Ramos (cell line): ENCODE measurements at regions not wholly inside any gene's neighbourhood (a gene's known extent, or its start where the extent isn't known, plus 50 kb on each side); places are given as distances from the start of the nearest gene placed in this dataset.

Experiments
- in situ Hi-C: fragments of 300-500 bp; cut with MboI; formaldehyde crosslinking; loops from one replicate; pipeline ENCODE4 v1.14.3; 2022; ENCODE audit warnings: low sequenced_read_pairs; ENCODE audit not compliant: unreplicated experiment

DNA sequence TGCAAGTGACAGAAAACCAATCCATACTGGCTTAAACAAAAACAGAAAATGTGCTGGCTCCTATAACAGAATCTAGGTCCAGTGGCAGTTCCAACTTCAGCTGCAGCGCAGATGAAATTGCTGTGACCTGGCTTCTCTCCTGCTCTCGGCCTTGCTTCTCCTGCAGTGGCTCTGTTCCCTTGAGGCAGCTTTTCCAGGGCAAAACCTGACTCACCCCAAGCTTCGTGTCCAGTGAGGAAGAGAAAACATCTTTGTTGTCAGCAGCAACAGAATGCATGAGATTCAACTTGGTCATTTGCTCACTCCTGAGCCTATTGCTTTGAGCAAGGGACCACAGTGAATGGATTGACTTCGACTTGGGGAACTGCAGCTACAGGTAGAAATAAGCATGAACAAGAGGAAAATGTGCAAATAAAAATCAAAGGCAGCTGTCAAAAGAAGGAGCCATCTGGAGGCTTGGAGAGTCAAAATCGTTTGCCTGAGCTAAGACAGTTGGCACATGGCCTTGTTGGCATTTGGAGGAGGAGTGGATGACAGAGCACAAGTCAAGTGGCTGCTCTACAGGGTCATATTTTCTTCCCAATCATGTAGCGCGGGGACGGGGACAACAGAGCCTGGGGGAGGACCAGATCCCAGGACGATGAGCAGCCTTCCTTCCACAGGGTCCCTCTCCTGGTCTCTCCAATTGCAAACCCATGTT is 523.4 kb downstream of the FGF9 start:
- in situ Hi-C loops: no loop called here

DNA sequence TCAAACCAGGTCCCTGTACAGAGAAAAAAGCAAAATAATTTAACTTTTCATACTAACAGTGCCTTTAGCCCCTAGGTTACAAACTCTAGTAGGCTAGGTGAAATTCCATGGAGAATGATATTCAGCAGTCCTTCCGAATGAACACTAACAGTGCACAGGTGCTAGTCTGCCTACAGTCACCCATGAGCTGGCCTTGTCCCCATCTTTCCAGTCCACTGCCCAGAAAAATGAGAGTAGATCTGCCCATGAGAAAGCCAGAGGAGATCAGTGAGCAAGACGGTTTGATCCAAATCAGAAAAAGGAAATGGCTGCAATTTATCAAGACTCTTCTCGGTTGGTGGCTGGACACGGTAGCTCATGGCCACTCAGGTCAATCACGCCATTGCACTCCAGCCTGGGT is 524.9 kb downstream of the FGF9 start:
- in situ Hi-C loops: no loop called here

GRCh38 chr13:22196777-22197176 is 525.9 kb downstream of the FGF9 start:
- in situ Hi-C loops: no loop called here

GRCh38 chr13:22198001-22198400 is 527.1 kb downstream of the FGF9 start:
- in situ Hi-C loops: no loop called here

GRCh38 chr13:22198641-22199217 is 527.9 kb downstream of the FGF9 start:
- in situ Hi-C loops: no loop called here

DNA sequence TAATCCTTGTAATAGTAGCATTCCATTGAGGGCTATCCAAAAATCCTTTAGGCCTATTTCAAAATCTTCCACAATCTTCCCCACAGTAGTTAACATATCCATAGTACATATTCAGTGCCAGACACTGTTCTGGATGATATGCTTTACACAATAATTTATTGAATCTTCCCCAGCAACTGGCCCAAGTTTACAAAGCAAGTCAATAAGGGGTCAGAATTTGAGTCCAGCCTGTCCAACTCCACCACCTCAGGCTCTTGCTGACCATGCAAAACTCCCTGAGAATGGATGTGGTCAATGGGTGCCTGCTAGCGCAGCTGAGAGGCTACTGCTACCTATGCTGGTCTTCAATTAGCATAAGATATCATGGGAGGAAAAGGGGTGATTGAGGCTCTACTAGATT is 529.6 kb downstream of the FGF9 start:
- in situ Hi-C loops: no loop called here

DNA sequence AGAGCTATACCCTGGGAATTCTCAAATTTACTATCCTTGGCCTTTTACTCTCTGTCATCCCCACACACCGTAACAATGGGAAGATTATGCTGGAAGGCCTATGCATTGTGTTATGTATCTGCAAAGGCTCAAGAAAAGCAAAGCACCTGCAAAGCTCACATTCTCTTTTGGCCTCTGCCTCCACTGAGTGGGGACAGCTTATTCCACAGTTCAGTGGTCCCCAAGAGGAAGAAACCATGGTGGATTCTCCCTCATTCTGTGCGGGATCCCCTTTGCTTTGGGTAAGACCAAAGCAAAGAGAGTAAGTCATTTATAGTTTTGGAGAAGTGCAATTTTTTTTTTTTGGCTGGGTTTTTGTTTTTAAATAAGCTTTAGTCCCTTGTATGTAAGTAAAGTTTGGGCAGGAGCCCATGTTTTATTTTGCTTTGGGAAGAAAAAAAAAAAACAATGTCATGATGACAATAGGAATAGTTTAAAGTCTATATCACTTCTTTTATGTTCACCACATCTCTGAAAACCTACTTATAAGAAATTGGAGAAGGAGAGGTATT is 530.6 kb downstream of the FGF9 start:
- in situ Hi-C loops: no loop called here

DNA sequence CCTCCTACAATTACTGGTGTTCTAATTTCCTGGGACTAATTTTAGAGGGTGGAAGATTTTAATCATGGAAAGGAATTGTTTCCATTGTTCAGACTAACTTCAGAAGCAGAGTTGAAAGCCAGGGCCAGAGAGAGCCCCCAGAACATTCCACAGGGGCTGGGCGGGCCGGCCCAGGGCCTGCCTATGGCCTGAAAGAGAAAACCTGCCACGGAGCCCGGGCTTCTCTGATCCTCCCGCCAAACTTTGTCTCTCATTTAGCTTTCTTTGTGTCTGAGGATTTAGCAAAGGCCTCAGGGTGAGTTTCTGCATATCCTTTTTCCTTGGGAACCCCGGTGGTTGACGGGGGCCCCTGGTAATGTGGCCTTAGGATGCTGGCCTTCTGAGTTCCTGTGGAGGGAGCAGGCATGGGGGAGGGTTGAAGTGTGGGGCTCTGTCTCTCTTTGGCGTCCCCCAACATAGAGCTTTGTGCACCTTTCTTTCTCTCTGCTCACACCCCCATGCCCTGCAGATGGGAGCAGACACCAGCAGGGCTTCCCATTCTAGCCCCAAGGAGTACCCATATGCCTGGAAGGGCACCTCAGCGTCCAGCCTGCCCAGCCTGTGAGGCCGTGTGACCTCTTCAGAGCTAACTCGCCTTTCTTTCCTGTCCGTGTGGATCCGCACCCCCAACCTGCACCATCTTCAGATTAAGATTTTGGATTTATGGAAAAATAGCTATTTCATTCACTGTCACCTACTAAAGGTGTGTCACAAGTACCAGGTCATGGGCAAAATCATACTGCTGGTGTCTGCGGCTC is 539.5 kb downstream of the FGF9 start:
- in situ Hi-C loops: no loop called here

DNA sequence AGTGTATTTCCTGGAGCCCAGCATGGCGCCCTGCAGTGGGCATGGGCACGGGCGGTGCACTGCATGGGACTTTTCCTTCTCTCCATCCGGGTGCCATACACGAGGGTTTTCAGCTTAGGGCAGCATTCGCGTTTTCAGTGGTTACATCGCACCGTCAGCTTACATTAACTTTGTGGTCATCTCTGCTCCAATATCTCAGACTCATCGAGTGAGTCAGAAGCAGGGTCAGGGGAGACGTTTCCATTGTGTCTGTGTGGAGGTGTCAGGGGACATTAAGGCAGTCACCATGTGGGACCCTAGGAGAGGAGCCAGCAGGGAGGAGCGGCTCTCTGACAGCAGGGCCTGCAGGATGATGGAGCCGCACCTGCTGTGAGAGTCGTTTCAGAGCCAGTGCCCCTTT is 541.0 kb downstream of the FGF9 start:
- in situ Hi-C loops: no loop called here

DNA sequence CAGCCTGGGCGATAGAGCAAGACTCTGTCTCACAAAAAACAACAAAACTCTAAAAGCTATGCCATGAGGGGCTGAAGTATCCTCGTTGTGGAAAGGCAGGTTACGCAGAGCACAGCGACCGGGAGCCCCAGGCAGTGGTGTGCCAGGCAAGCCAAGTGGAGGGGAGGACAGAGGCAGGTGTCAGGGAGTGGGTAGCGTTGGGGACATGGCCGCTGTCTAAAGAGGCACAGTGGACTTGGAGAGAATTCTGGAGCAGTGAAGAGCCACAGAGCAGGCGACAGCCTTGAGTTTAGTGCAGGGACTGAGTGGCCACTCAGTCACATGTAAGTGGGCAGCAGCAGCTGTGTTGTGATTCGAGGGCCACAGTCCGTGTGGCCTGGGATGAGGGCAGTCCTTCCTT is 541.7 kb downstream of the FGF9 start:
- in situ Hi-C loops: no loop called here

GRCh38 chr13:22214184-22214583 is 543.3 kb downstream of the FGF9 start:
- in situ Hi-C loops: no loop called here

DNA sequence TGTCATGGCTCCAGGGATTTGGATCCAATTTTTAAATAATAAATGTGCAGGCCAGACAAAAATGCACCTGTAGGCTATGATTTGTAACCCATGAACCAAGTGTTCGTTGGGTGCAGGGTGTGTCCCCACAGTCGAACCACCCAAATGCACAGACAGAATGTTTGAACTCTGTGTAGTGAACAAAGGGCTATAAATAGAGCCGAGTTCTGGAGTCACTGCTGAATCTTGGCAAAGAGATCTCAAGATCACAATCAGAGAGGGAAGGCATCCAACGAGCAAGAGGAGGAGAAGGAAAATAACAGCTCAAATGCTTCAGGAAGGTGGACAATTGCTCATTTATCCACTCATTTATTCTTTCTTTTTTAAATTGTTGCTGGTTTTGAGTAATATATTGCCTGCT is 547.9 kb downstream of the FGF9 start:
- in situ Hi-C loops: no loop called here

DNA sequence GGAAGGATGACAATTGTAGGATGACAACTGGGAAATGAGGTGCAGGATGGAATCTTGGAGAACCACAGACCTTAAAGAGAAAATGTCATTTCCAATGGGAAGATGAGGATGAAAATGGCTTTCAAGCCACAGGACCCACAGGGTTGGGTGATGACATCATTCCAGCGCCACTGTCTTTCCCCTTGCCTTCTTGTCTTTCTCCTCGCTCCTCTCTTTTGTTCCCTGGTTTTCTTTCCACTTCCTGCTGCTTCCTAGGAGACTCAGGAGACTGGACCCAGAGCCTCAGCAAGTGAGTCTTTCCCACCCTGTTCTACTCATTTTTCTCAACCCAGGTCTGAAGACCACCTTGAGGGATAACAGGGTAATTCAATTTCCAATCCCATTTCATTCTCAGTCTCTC is 548.8 kb downstream of the FGF9 start:
- in situ Hi-C loops: no loop called here

DNA sequence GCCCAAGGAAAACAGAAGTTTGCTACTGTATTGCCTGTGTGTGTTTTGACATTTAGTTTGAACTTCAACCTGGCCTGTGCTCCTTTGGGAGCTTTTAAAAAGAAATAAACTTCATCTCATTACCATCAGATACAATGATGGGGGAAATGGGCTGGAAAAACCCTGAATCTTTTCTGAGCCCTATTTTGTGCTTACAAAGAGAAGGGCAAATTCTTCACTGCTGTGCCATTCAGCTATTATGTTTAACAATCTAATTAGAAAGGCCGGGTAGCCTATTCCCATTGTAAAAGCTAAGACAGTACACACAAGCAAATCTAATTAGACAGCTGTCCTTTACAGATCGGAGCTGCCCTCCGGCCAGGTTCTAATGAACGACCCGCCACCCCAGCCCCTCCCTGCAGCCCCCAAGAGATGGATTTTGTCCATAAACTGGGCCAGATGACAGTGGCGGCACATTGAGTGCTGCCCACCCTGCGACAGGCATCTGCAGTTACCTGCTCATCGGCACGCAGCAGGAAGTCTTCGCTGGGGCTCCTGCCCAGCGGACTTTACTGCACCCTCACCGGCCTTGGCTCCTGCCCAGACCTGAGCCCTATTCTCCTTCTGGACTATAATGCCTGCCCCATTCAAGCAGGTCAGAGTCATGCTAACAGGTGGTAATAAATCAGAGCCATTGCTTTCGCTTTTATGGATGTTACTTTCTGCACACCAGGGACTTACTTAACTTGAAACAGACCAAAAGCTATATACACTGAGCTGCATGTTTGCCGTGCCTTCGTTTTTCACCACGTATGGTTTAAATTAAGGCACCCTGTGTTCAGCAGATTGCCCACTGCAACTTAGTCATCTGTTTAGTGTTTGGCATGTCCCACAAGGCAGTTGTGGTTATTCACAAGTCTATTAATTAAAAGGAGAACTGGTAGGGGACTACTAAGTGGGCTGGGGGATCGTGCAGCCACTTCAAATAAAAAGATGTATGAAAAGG is 549.6 kb downstream of the FGF9 start:
- in situ Hi-C loops: no loop called here

- in situ Hi-C loops: no loop called here
Measured at GRCh38 chr13:22223411-22223810, 552.5 kb downstream of the FGF9 start.

DNA sequence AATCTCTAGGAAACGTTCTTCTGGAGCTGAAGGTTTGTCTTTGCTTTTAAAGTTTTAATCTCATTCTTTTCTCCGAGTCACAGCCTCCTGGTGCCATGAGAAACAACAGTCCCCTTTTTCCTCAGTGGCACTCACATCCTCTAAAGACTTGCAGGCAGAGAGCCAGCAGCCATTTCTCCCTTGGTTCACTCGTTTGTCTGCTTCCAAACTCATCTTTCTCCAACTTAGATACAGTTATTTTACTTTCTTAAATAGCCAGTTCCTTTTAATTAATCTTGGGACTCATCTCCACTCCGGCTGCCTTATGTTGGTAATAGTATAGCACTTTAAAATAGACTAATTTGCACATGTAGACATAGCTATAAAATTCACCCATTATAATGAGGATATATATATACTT is 555.2 kb downstream of the FGF9 start:
- in situ Hi-C loops: no loop called here

GRCh38 chr13:22227895-22228294 is 557.0 kb downstream of the FGF9 start:
- in situ Hi-C loops: no loop called here

DNA sequence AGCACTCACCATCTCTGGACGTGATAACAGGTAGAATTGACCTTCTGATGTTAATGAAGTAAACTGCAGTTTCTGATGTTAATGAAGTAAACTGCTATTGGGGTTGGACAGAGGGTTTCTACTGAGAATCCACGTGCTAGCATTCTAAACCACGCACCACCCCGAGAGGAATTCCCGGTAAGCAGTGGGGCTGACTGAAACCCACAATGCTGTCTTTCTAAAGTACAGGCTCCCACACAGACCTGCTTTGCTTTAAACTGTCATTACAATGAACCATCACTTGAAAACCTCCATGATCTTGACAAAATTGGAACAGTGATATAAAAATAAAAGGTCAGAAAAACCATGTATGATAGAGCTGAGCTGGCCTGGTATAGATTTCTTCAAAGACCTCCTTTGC is 559.0 kb downstream of the FGF9 start:
- in situ Hi-C loops: no loop called here

GRCh38 chr13:22232186-22232585 is 561.3 kb downstream of the FGF9 start:
- in situ Hi-C loops: no loop called here

- in situ Hi-C loops: no loop called here
Measured at GRCh38 chr13:22235285-22235949, 564.5 kb downstream of the FGF9 start.
